ENCODE measurements at regions not wholly inside any gene's neighbourhood (a gene's known extent, or its start where the extent isn't known, plus 50 kb on each side); places are given as distances from the start of the nearest gene placed in this dataset.

- 40% methylated on average over 2 of the region's 2 CpGs for WGBS (ENCODE audit: low lambda C conversion rate, missing lambda C conversion rate)
- H3K27me3 ChIP-seq = no peaks in the 10 kb centered on the region
- H3K4me3 ChIP-seq = no peak overlapping the region
- no peaks in the 10 kb centered on the region for H3K79me2 ChIP-seq
- no peaks in the 10 kb centered on the region for H3K36me3 ChIP-seq (replicated peaks; ENCODE audit: insufficient read depth, low read depth)
- DNase-seq (ENCODE audit: low spot score) = no peak
- TF ChIP-seq EZH2phosphoT487 (IDR thresholded peaks at IDR 0.05; ENCODE audit: low read depth, severe bottlenecking, unreplicated experiment) = no peak
- H2AFZ ChIP-seq = no peak overlapping the region
- no peak overlapping the region for H3K27ac ChIP-seq
- no peaks in the 10 kb centered on the region for H4K20me1 ChIP-seq (ENCODE audit: insufficient read depth, poor library complexity, severe bottlenecking)
- no peaks in the 10 kb centered on the region for H3K9me2 ChIP-seq (replicated peaks; ENCODE audit: insufficient read depth)
- no peaks in the 10 kb centered on the region for H3K9me3 ChIP-seq (ENCODE audit: low read depth)
- H3K4me2 ChIP-seq = no peak overlapping the region
- H3K4me1 ChIP-seq (ENCODE audit: insufficient read depth) = no peaks in the 10 kb centered on the region
Observed at GRCh38 chr3:707041-707440, 385.8 kb upstream of the CNTN6 start.

- Histone ChIP-seq H3K79me2 (no peaks in the 10 kb centered on the region), H3K27me3 (no peaks in the 10 kb centered on the region), H2AFZ (no peak overlapping the region), H3K27ac (no peak overlapping the region), H3K4me3 (no peak overlapping the region), H3K9me3 (ENCODE audit: low read depth) (no peaks in the 10 kb centered on the region), H3K4me2 (no peak overlapping the region), H3K9me2 (replicated peaks; ENCODE audit: insufficient read depth) (no peaks in the 10 kb centered on the region), H3K36me3 (replicated peaks; ENCODE audit: insufficient read depth, low read depth) (no peaks in the 10 kb centered on the region), H4K20me1 (ENCODE audit: insufficient read depth, poor library complexity, severe bottlenecking) (no peaks in the 10 kb centered on the region), H3K4me1 (ENCODE audit: insufficient read depth) (no peaks in the 10 kb centered on the region)
- no peak for DNase-seq (ENCODE audit: low spot score)
- TF ChIP-seq EZH2phosphoT487 (IDR thresholded peaks at IDR 0.05; ENCODE audit: low read depth, severe bottlenecking, unreplicated experiment) (no peak), EZH2 (IDR thresholded peaks at IDR 0.05; ENCODE audit: borderline replicate concordance) (no peak)
- TF ChIP-seq, protein P1, sequence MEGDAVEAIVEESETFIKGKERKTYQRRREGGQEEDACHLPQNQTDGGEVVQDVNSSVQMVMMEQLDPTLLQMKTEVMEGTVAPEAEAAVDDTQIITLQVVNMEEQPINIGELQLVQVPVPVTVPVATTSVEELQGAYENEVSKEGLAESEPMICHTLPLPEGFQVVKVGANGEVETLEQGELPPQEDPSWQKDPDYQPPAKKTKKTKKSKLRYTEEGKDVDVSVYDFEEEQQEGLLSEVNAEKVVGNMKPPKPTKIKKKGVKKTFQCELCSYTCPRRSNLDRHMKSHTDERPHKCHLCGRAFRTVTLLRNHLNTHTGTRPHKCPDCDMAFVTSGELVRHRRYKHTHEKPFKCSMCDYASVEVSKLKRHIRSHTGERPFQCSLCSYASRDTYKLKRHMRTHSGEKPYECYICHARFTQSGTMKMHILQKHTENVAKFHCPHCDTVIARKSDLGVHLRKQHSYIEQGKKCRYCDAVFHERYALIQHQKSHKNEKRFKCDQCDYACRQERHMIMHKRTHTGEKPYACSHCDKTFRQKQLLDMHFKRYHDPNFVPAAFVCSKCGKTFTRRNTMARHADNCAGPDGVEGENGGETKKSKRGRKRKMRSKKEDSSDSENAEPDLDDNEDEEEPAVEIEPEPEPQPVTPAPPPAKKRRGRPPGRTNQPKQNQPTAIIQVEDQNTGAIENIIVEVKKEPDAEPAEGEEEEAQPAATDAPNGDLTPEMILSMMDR (IDR thresholded peaks at IDR 0.05; ENCODE audit: poor library complexity) = no peak
- 59% methylated on average over 5 of the region's 5 CpGs for WGBS (ENCODE audit: low lambda C conversion rate, missing lambda C conversion rate)
Observed at GRCh38 chr3:713006-713621, 379.7 kb upstream of the CNTN6 start.

DNA sequence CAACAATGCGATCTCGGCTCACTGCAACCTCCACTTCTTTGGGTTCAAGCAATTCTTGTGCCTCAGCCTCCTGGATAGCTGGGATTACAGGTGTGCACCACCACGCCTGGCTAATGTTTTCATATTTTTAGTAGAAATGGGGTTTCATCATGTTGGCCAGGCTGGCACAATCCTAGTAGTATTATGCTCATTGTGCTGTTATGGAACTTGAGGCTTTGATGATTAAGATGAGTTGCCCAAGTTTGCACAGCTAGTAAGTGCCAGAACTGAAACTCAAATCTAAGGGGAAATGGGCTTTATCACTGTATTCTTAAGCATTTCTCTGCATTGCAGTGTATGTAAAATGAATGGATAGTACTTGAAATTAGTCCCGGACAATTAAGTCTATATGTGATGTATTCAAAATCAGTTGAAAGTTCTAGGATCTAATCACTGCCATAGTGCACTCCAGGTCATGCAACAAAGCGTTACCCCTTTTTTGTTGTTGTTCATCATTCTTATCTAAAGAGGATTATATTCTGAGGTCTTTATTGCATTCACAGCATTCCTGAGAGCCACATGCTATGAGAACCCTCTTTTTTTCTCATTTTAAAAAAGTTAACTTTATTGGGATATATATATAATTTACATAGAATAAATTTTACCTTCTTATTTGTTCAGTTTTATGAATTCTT is 378.7 kb upstream of the CNTN6 start:
- Histone ChIP-seq H3K9me2 (replicated peaks; ENCODE audit: insufficient read depth) (no peaks in the 10 kb centered on the region), H3K79me2 (no peaks in the 10 kb centered on the region), H3K4me3 (no peak overlapping the region), H3K4me2 (no peak overlapping the region), H3K36me3 (replicated peaks; ENCODE audit: insufficient read depth, low read depth) (no peaks in the 10 kb centered on the region), H4K20me1 (ENCODE audit: insufficient read depth, poor library complexity, severe bottlenecking) (no peaks in the 10 kb centered on the region), H3K9me3 (ENCODE audit: low read depth) (no peaks in the 10 kb centered on the region), H2AFZ (no peak overlapping the region), H3K27me3 (no peaks in the 10 kb centered on the region), H3K4me1 (ENCODE audit: insufficient read depth) (no peaks in the 10 kb centered on the region), H3K27ac (no peak overlapping the region)
- 87% methylated on average over 5 of the region's 5 CpGs for WGBS (ENCODE audit: low lambda C conversion rate, missing lambda C conversion rate)
- no peak for TF ChIP-seq EZH2 (IDR thresholded peaks at IDR 0.05; ENCODE audit: borderline replicate concordance)
- no peak for TF ChIP-seq EZH2phosphoT487 (IDR thresholded peaks at IDR 0.05; ENCODE audit: low read depth, severe bottlenecking, unreplicated experiment)
- TF ChIP-seq, protein P1 (IDR thresholded peaks at IDR 0.05; ENCODE audit: poor library complexity) = no peak
- DNase-seq (ENCODE audit: low spot score) = no peak

DNA sequence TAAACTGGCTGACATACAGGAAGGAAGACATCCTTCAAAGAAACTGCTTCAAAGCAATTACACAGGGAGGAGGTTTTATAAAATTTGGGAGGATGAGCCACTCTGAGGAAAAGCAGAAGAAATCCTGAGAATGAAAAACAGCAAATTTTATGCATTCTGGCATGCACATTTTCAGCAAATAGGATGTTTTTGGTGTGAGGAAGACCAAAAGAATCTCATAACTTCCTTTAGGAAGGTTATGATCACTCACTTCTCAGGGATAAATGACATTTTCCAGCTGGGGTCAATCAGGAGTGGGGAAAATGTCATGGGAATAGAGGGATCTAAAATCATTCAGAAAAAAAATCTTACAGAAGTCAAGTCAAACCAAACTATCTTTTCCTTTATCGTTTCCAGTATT is 371.7 kb upstream of the CNTN6 start:
- 81% methylated on average over 1 of the region's 1 CpG for WGBS (ENCODE audit: low lambda C conversion rate, missing lambda C conversion rate)
- H3K36me3 ChIP-seq (replicated peaks; ENCODE audit: insufficient read depth, low read depth) = no peaks in the 10 kb centered on the region
- H2AFZ ChIP-seq = no peak overlapping the region
- H3K27ac ChIP-seq = no peak overlapping the region
- H4K20me1 ChIP-seq (ENCODE audit: insufficient read depth, poor library complexity, severe bottlenecking) = no peaks in the 10 kb centered on the region
- no peaks in the 10 kb centered on the region for H3K27me3 ChIP-seq
- no peak for TF ChIP-seq EZH2 (IDR thresholded peaks at IDR 0.05; ENCODE audit: borderline replicate concordance)
- TF ChIP-seq EZH2phosphoT487 (IDR thresholded peaks at IDR 0.05; ENCODE audit: low read depth, severe bottlenecking, unreplicated experiment) = no peak
- TF ChIP-seq, protein P1 (IDR thresholded peaks at IDR 0.05; ENCODE audit: poor library complexity) = no peak
- no peak for DNase-seq (ENCODE audit: low spot score)
- H3K9me3 ChIP-seq (ENCODE audit: low read depth) = no peaks in the 10 kb centered on the region
- no peak overlapping the region for H3K4me3 ChIP-seq
- no peaks in the 10 kb centered on the region for H3K9me2 ChIP-seq (replicated peaks; ENCODE audit: insufficient read depth)
- no peaks in the 10 kb centered on the region for H3K4me1 ChIP-seq (ENCODE audit: insufficient read depth)
- H3K79me2 ChIP-seq = no peaks in the 10 kb centered on the region
- H3K4me2 ChIP-seq = no peak overlapping the region
